A549 (cell line): ENCODE measurements at regions not wholly inside any gene's neighbourhood (a gene's known extent, or its start where the extent isn't known, plus 50 kb on each side); places are given as distances from the start of the nearest gene placed in this dataset.

Experiments
- ATAC-seq, 2 experiments: fragments of 200-7000 bp in 1 of 2; fragments of >200 bp in 1 of 2; cut with Nextera tagmentation in 1 of 2; cut with Tn5 transposase in 1 of 2; 3 replicates each; pipeline versions ENCODE4 v1.8.0 to v1.9.1; 2018 to 2020; ENCODE audit warnings: mild to moderate bottlenecking in 1 of 2, moderate library complexity in 1 of 2
- CTCF ChIA-PET: fragments of 300-600 bp; sonication (Branson Sonifier 250); formaldehyde crosslinking; extraction: SDS; loops from one replicate; lab custom pipeline; 2021; ENCODE audit warnings: antibody characterized with exemption, inconsistent platforms; lab: Yijun Ruan, JAX
- POLR2A ChIA-PET: fragments of 350-600 bp; formaldehyde crosslinking; extraction: SDS; loops from one replicate; lab custom pipeline; 2021; ENCODE audit warnings: antibody characterized with exemption, inconsistent platforms; lab: Yijun Ruan, JAX
- DNase-seq, 2 experiments: peaks; one replicate each; pipeline versions ENCODE4 v3.0.0 to v3.0.0-alpha.2; 2011 to 2016; ENCODE audit warnings: low read depth in 1 of 2, low spot score in 1 of 2
- FAIRE-seq: peaks from 2 replicates; lab custom pipeline; 2011; peaks lifted over from hg19 to GRCh38; lab: Jason Lieb, UNC
- H3K27ac ChIP-seq, 2 experiments: fragments of >200 bp; sonication (Bioruptor Twin); formaldehyde crosslinking; 3 replicates each; pipeline ENCODE4 v1.5.1; 2016 to 2017
- H3K4me1 ChIP-seq: fragments of >200 bp; sonication (Bioruptor Twin); formaldehyde crosslinking; 3 replicates; pipeline ENCODE4 v1.6.1; 2016
- H3K4me2 ChIP-seq: fragments of >200 bp; sonication (Bioruptor Twin); formaldehyde crosslinking; 3 replicates; pipeline ENCODE4 v1.6.1; 2016
- H3K4me3 ChIP-seq: fragments of >200 bp; sonication (Bioruptor Twin); formaldehyde crosslinking; 3 replicates; pipeline ENCODE4 v1.5.1; 2016
- H3K9me3 ChIP-seq: fragments of >200 bp; sonication (Bioruptor Twin); formaldehyde crosslinking; 3 replicates; pipeline ENCODE4 v1.6.1; 2016
- BHLHE40 ChIP-seq: IDR thresholded peaks from 2 replicates; pipeline ENCODE4 v1.6.1; 2012; ENCODE audit warnings: low read depth, low read length, inconsistent platforms
- CBX2 ChIP-seq: fragments of 200-600 bp; sonication (generic); IDR thresholded peaks from 2 replicates; pipeline ENCODE4 v1.6.1; 2016; ENCODE audit warnings: low read depth, mild to moderate bottlenecking, borderline replicate concordance
- CBX8 ChIP-seq: fragments of 200-600 bp; sonication (generic); IDR thresholded peaks from 2 replicates; pipeline ENCODE4 v1.6.1; 2016
- CEBPB ChIP-seq, 2 experiments: fragments of >200 bp in 1 of 2; sonication (Bioruptor Twin) in 1 of 2; formaldehyde crosslinking in 1 of 2; IDR thresholded peaks; 2 replicates each; pipeline ENCODE4 v1.6.1; 2012 to 2016
- EHMT2 ChIP-seq: fragments of 200-600 bp; sonication (generic); IDR thresholded peaks from 2 replicates; pipeline ENCODE4 v1.6.1; 2016; ENCODE audit warnings: antibody characterized with exemption, low read depth, mild to moderate bottlenecking, moderate library complexity
- ESRRA ChIP-seq: fragments of 150-350 bp; IDR thresholded peaks from 2 replicates; pipeline ENCODE4 v1.6.1; 2014; ENCODE audit warnings: mild to moderate bottlenecking, low read length, borderline replicate concordance
- GATA3 ChIP-seq: IDR thresholded peaks from 2 replicates; pipeline ENCODE4 v1.6.1; 2012; ENCODE audit warnings: borderline replicate concordance
- HDAC2 ChIP-seq: fragments of 200-600 bp; sonication (generic); IDR thresholded peaks from 2 replicates; pipeline ENCODE4 v1.6.1; 2016
- HEYL ChIP-seq: fragments of 250-450 bp; sonication (Bioruptor Pico); IDR thresholded peaks from 2 replicates; pipeline ENCODE4 v1.8.0; 2021; ENCODE audit warnings: mild to moderate bottlenecking, moderate library complexity
- HOXB13 ChIP-seq: fragments of 250-450 bp; sonication (Bioruptor Pico); IDR thresholded peaks from 2 replicates; pipeline ENCODE4 v1.5.0; 2020; ENCODE audit warnings: low read depth, mild to moderate bottlenecking, moderate library complexity
- JUNB ChIP-seq: fragments of >200 bp; sonication (Bioruptor Twin); formaldehyde crosslinking; IDR thresholded peaks from 2 replicates; pipeline ENCODE4 v1.6.1; 2016
- MAZ ChIP-seq: fragments of 150-350 bp; IDR thresholded peaks from 2 replicates; pipeline ENCODE4 v1.6.1; 2014; ENCODE audit warnings: antibody characterized with exemption, low read depth, low read length, borderline replicate concordance
- NR3C1 ChIP-seq: fragments of >200 bp; sonication (Bioruptor Twin); formaldehyde crosslinking; IDR thresholded peaks from 3 replicates; pipeline ENCODE4 v1.6.1; 2017
- PHF8 ChIP-seq: fragments of 200-600 bp; sonication (generic); IDR thresholded peaks from 2 replicates; pipeline ENCODE4 v1.6.1; 2016; ENCODE audit warnings: low read depth, mild to moderate bottlenecking, antibody characterized with exemption, moderate library complexity, borderline replicate concordance
- POLR2A ChIP-seq: IDR thresholded peaks from 2 replicates; pipeline ENCODE4 v1.6.1; 2012; ENCODE audit warnings: mild to moderate bottlenecking, low read length
- RAD21 ChIP-seq, 2 experiments: fragments of >200 bp in 1 of 2; sonication (Bioruptor Twin) in 1 of 2; formaldehyde crosslinking in 1 of 2; IDR thresholded peaks in 1 of 2; conservative IDR thresholded peaks in 1 of 2; 2 replicates in 1 of 2; 3 replicates in 1 of 2; pipeline ENCODE4 v1.6.1; 2012 to 2018; ENCODE audit warnings: inconsistent platforms in 1 of 2
- RNF2 ChIP-seq: fragments of 200-600 bp; sonication (generic); IDR thresholded peaks from 2 replicates; pipeline ENCODE4 v1.6.1; 2016; ENCODE audit warnings: low read depth, mild to moderate bottlenecking, antibody characterized with exemption, moderate library complexity, borderline replicate concordance
- SMC3 ChIP-seq: fragments of >200 bp; sonication (Bioruptor Twin); formaldehyde crosslinking; IDR thresholded peaks from 3 replicates; pipeline ENCODE4 v1.6.1; 2018; ENCODE audit warnings: inconsistent platforms
- ZNF302 ChIP-seq: fragments of 250-450 bp; sonication (Bioruptor Pico); IDR thresholded peaks from 2 replicates; pipeline ENCODE4 v1.9.0; 2021; ENCODE audit warnings: inconsistent platforms, mild to moderate bottlenecking, moderate library complexity
- ZSCAN20 ChIP-seq: fragments of 250-450 bp; sonication (Bioruptor Pico); IDR thresholded peaks from 2 replicates; pipeline ENCODE4 v1.8.0; 2022; ENCODE audit warnings: mild to moderate bottlenecking, moderate library complexity
- WGBS: methylation state at CpG from one replicate; pipeline ENCODE4 v1.1.6; 2017; ENCODE audit errors: missing lambda C conversion rate; 5-methylcytosine and 5-hydroxymethylcytosine counted together
- TF ChIP-seq, protein P1 (sequence below): fragments of >200 bp; sonication (Bioruptor Twin); formaldehyde crosslinking; IDR thresholded peaks from 3 replicates; pipeline ENCODE4 v1.5.1; 2016
- TF ChIP-seq, protein P2 (sequence below): fragments of >200 bp; sonication (Bioruptor Twin); formaldehyde crosslinking; IDR thresholded peaks from 2 replicates; pipeline ENCODE4 v1.6.1; 2016
- TF ChIP-seq, protein P3 (sequence below): fragments of 200-600 bp; sonication (generic); IDR thresholded peaks from 2 replicates; pipeline ENCODE4 v1.6.1; 2016; ENCODE audit warnings: antibody characterized with exemption, mild to moderate bottlenecking, moderate library complexity
- TF ChIP-seq, protein P4 (sequence below): fragments of 250-450 bp; sonication (Bioruptor Pico); IDR thresholded peaks from 2 replicates; pipeline ENCODE4 v1.5.0; 2021; ENCODE audit warnings: mild to moderate bottlenecking, moderate library complexity, borderline replicate concordance
- TF ChIP-seq, protein P5 (sequence below): IDR thresholded peaks from 2 replicates; pipeline ENCODE4 v1.6.1; 2012

DNA sequence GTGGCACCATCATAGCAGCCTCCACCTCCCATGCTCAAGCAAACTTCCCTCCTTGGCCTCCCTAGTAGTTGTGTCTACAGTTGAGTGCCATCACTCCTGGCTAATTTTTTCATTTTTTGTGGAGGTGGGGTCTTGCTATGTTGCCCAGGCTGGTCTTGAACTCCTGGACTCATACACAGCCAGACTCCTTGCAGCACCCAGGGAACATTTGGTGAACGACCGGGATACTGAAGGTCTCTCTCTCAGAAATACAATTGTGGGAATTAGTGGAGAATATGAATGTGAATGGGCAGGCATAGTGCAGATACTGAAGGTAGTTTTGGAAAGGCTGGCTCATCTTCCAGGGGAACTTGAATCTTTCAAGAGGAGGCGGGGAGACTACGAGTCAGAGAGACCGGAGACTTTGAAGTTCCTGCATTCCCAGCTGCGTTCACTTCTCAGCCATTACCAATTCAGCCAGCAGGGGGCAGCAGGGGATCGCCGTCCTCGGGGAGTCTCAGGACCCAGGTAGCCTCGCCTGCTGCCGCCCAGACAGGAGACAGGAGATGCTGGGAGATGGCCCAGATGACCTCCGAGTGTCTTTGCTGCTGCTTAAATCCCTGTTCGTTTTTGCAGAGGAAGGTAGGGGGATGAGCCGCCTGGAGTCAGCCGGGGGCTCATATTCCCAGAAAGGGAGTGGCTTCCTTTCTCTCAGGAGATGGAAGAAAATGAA is 68.6 kb downstream of the HAPSTR1 start:
- Histone ChIP-seq H3K4me2 (peak overlapping the region; percentile 42; the same call in 2 of the 3 replicates), H3K27ac (no peak overlapping the region), H3K9me3 (no peaks in the 10 kb centered on the region), H3K4me1 (no peaks in the 10 kb centered on the region), H3K4me3 (no peak overlapping the region)
- DNase-seq (peak; percentile 62 to 83), FAIRE-seq (peak; percentile 59), ATAC-seq (peak; percentile 99)
- 3% methylated on average over 15 of the region's 15 CpGs for WGBS
- no peak for TF ChIP-seq HDAC2
- TF ChIP-seq CEBPB (IDR thresholded peaks at IDR 0.05): no peak
- TF ChIP-seq RAD21 (conservative IDR thresholded peaks at IDR 0.05 in 1 of 2, IDR thresholded peaks at IDR 0.05 in 1 of 2): peak; percentile 87 to 92
- TF ChIP-seq ESRRA: no peak
- TF ChIP-seq, protein P1, sequence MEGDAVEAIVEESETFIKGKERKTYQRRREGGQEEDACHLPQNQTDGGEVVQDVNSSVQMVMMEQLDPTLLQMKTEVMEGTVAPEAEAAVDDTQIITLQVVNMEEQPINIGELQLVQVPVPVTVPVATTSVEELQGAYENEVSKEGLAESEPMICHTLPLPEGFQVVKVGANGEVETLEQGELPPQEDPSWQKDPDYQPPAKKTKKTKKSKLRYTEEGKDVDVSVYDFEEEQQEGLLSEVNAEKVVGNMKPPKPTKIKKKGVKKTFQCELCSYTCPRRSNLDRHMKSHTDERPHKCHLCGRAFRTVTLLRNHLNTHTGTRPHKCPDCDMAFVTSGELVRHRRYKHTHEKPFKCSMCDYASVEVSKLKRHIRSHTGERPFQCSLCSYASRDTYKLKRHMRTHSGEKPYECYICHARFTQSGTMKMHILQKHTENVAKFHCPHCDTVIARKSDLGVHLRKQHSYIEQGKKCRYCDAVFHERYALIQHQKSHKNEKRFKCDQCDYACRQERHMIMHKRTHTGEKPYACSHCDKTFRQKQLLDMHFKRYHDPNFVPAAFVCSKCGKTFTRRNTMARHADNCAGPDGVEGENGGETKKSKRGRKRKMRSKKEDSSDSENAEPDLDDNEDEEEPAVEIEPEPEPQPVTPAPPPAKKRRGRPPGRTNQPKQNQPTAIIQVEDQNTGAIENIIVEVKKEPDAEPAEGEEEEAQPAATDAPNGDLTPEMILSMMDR: peak; percentile 74
- TF ChIP-seq POLR2A: no peak
- peak; percentile 77 for TF ChIP-seq SMC3
- ChIA-PET CTCF (interaction anchor here (0.7 to 5.0 kb wide), 16 partner anchors 8 to 1576 kb away, joined by 3 to 27 read pairs (median 4); partner anchors contain the start of gene GRIN2A), POLR2A (no interaction called here)

DNA sequence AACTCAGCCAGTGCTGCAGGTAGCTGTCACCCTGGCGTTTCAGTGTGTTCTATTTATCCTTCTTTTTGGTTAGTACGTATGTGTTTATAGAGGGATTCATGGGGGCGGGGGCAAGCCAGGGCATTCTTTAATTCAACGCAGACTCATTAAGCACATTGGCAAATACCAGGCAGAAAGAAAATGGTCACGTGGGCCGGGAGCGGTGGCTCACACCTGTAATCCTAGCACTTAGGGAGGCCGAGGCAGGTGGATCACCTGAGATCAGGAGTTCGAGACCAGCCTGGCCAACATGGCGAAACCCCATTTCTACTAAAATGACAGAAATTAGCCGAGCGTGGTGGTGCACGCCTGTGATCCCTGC is 69.1 kb downstream of the HAPSTR1 start:
- no peak for ATAC-seq
- ChIA-PET CTCF (interaction anchor here (0.7 to 5.0 kb wide), 15 partner anchors 9 to 1576 kb away, joined by 3 to 27 read pairs (median 4); partner anchors contain the start of gene GRIN2A), POLR2A (no interaction called here)
- no peaks in the 10 kb centered on the region for H3K9me3 ChIP-seq
- H3K4me2 ChIP-seq: peak overlapping the region; percentile 42; the same call in 2 of the 3 replicates
- H3K4me1 ChIP-seq: no peaks in the 10 kb centered on the region
- no peak for FAIRE-seq
- WGBS: 48% methylated on average over 13 of the region's 13 CpGs
- H3K27ac ChIP-seq: no peak overlapping the region
- no peak overlapping the region for H3K4me3 ChIP-seq
- DNase-seq: no peak
- TF ChIP-seq, protein P2, sequence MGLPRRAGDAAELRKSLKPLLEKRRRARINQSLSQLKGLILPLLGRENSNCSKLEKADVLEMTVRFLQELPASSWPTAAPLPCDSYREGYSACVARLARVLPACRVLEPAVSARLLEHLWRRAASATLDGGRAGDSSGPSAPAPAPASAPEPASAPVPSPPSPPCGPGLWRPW: no peak
- TF ChIP-seq NR3C1: no peak
- TF ChIP-seq BHLHE40: no peak
- no peak for TF ChIP-seq HOXB13 (CRISPR knock-in tag)
- no peak for TF ChIP-seq CBX8
- TF ChIP-seq EHMT2: no peak
- TF ChIP-seq, protein P1: no peak
- TF ChIP-seq GATA3: no peak
- no peak for TF ChIP-seq CBX2
- TF ChIP-seq ZSCAN20 (CRISPR knock-in tag): no peak
- TF ChIP-seq PHF8: no peak
- TF ChIP-seq, protein P3, sequence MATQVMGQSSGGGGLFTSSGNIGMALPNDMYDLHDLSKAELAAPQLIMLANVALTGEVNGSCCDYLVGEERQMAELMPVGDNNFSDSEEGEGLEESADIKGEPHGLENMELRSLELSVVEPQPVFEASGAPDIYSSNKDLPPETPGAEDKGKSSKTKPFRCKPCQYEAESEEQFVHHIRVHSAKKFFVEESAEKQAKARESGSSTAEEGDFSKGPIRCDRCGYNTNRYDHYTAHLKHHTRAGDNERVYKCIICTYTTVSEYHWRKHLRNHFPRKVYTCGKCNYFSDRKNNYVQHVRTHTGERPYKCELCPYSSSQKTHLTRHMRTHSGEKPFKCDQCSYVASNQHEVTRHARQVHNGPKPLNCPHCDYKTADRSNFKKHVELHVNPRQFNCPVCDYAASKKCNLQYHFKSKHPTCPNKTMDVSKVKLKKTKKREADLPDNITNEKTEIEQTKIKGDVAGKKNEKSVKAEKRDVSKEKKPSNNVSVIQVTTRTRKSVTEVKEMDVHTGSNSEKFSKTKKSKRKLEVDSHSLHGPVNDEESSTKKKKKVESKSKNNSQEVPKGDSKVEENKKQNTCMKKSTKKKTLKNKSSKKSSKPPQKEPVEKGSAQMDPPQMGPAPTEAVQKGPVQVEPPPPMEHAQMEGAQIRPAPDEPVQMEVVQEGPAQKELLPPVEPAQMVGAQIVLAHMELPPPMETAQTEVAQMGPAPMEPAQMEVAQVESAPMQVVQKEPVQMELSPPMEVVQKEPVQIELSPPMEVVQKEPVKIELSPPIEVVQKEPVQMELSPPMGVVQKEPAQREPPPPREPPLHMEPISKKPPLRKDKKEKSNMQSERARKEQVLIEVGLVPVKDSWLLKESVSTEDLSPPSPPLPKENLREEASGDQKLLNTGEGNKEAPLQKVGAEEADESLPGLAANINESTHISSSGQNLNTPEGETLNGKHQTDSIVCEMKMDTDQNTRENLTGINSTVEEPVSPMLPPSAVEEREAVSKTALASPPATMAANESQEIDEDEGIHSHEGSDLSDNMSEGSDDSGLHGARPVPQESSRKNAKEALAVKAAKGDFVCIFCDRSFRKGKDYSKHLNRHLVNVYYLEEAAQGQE: no peak
- TF ChIP-seq HEYL: no peak
- TF ChIP-seq ZNF302 (CRISPR knock-in tag): no peak
- TF ChIP-seq JUNB: no peak
- TF ChIP-seq, protein P4, sequence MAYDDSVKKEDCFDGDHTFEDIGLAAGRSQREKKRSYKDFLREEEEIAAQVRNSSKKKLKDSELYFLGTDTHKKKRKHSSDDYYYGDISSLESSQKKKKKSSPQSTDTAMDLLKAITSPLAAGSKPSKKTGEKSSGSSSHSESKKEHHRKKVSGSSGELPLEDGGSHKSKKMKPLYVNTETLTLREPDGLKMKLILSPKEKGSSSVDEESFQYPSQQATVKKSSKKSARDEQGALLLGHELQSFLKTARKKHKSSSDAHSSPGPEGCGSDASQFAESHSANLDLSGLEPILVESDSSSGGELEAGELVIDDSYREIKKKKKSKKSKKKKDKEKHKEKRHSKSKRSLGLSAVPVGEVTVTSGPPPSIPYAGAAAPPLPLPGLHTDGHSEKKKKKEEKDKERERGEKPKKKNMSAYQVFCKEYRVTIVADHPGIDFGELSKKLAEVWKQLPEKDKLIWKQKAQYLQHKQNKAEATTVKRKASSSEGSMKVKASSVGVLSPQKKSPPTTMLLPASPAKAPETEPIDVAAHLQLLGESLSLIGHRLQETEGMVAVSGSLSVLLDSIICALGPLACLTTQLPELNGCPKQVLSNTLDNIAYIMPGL (CRISPR knock-in tag): no peak
- no peak for TF ChIP-seq MAZ
- TF ChIP-seq, protein P5, sequence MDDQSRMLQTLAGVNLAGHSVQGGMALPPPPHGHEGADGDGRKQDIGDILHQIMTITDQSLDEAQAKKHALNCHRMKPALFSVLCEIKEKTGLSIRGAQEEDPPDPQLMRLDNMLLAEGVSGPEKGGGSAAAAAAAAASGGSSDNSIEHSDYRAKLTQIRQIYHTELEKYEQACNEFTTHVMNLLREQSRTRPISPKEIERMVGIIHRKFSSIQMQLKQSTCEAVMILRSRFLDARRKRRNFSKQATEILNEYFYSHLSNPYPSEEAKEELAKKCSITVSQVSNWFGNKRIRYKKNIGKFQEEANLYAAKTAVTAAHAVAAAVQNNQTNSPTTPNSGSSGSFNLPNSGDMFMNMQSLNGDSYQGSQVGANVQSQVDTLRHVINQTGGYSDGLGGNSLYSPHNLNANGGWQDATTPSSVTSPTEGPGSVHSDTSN: no peak
- TF ChIP-seq RNF2: no peak
